ENCODE measurements at regions not wholly inside any gene's neighbourhood (a gene's known extent, or its start where the extent isn't known, plus 50 kb on each side); places are given as distances from the start of the nearest gene placed in this dataset.

GRCh38 chr17:77798031-77798430 lies 160.5 kb upstream of the TNRC6C start:
- TF ChIP-seq, protein P1, sequence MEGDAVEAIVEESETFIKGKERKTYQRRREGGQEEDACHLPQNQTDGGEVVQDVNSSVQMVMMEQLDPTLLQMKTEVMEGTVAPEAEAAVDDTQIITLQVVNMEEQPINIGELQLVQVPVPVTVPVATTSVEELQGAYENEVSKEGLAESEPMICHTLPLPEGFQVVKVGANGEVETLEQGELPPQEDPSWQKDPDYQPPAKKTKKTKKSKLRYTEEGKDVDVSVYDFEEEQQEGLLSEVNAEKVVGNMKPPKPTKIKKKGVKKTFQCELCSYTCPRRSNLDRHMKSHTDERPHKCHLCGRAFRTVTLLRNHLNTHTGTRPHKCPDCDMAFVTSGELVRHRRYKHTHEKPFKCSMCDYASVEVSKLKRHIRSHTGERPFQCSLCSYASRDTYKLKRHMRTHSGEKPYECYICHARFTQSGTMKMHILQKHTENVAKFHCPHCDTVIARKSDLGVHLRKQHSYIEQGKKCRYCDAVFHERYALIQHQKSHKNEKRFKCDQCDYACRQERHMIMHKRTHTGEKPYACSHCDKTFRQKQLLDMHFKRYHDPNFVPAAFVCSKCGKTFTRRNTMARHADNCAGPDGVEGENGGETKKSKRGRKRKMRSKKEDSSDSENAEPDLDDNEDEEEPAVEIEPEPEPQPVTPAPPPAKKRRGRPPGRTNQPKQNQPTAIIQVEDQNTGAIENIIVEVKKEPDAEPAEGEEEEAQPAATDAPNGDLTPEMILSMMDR (IDR thresholded peaks at IDR 0.05), result no peak
- no peak for TF ChIP-seq ZFX (IDR thresholded peaks at IDR 0.05; ENCODE audit: borderline replicate concordance)

Data from 22Rv1 (cell line).